Stomach (tissue), 4 donors: ENCODE measurements at regions not wholly inside any gene's neighbourhood (a gene's known extent, or its start where the extent isn't known, plus 50 kb on each side); places are given as distances from the start of the nearest gene placed in this dataset.

ENCODE experiments used
- POLR2A ChIP-seq, 4 donors: fragments of 450-650 bp; IDR thresholded peaks; one replicate each; pipeline ENCODE4 v1.6.1; 2016; ENCODE audit warnings: antibody characterized with exemption in 4 of 4, control low read depth in 2 of 4, mild to moderate bottlenecking in 1 of 4, moderate library complexity in 1 of 4
- TF ChIP-seq, protein P1 (sequence below), 7 experiments: fragments of 450-650 bp in 4 of 7; fragments of 200-600 bp in 3 of 7; sonication (generic) in 3 of 7; IDR thresholded peaks; one replicate each; pipeline ENCODE4 v1.5.1; 2016 to 2019; ENCODE audit warnings: antibody characterized with exemption in 7 of 7, control low read depth in 2 of 7, mild to moderate bottlenecking in 1 of 7

DNA sequence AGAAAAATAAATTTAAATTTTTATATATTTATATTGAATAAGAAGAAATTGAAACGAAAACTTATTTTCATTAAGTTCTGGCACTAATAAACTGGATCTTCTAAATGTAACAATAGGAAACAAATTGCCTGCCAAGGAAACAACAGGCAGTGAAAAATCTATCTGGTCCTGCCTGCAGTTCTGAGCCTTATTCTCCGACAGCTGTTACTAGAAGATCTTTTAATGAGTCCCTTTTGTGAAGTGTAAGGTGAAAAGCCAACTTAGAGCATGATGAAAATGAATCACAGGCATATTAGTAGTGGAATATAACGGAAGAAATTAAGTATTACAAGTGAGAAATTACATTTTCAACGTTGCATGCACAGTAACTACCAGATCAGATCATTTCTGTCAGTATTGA, 1002.7 kb upstream of the PCDH20 start:
- no peak for TF ChIP-seq POLR2A (IDR thresholded peaks at IDR 0.05)
- TF ChIP-seq, protein P1, sequence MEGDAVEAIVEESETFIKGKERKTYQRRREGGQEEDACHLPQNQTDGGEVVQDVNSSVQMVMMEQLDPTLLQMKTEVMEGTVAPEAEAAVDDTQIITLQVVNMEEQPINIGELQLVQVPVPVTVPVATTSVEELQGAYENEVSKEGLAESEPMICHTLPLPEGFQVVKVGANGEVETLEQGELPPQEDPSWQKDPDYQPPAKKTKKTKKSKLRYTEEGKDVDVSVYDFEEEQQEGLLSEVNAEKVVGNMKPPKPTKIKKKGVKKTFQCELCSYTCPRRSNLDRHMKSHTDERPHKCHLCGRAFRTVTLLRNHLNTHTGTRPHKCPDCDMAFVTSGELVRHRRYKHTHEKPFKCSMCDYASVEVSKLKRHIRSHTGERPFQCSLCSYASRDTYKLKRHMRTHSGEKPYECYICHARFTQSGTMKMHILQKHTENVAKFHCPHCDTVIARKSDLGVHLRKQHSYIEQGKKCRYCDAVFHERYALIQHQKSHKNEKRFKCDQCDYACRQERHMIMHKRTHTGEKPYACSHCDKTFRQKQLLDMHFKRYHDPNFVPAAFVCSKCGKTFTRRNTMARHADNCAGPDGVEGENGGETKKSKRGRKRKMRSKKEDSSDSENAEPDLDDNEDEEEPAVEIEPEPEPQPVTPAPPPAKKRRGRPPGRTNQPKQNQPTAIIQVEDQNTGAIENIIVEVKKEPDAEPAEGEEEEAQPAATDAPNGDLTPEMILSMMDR (IDR thresholded peaks at IDR 0.05), result no peak
